ENCODE measurements at regions not wholly inside any gene's neighbourhood (a gene's known extent, or its start where the extent isn't known, plus 50 kb on each side); places are given as distances from the start of the nearest gene placed in this dataset.

DNA sequence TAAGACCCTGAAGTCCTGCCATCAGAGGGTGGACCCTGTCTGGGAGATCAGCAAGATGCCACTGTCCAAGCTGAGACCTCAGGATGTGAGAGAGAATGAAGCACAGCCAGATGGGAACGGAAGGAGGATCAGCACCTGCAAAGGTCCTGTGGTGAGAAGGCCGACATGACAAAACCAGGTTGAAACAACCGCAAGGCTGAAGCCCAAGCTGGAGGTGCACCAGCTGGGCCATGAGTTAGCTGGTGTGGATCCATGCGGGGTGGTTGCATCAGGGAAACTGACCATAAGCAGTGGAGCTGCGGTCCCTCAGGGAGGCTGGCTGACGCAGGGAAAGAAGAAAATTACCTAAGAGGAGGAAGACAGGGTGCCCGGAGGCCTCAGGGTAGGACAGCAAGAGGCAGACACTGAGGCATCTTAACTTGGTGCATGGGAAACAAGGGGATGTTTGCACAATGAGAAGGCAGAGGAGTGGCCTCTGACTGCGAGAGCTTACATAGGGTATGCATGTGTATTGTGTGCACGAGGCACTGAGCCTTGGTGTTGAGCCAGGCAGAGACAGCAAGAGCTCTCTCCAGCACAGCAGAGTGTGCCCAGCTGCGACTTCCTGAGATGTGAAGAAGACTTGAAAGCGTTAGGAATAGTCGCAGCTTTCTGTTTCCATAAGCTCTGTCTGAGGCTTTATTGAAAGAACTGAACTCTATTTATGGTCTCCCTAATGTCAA, 497.7 kb downstream of the OCA2 start:
- H3K4me3 ChIP-seq (ENCODE audit: low read depth, low read length) = no peak overlapping the region
- no peak overlapping the region for H4K91ac ChIP-seq (ENCODE audit: low read depth, low read length)
- H3K79me2 ChIP-seq (ENCODE audit: control insufficient read depth, insufficient read depth, low read length, poor library complexity) = no peaks in the 10 kb centered on the region
- H2BK120ac ChIP-seq (ENCODE audit: insufficient read depth, low read length, poor library complexity) = no peak overlapping the region
- H2BK12ac ChIP-seq (ENCODE audit: low read length) = no peak overlapping the region
- H2BK5ac ChIP-seq (ENCODE audit: low read depth, low read length, poor library complexity) = no peak overlapping the region
- H3K27ac ChIP-seq (ENCODE audit: low read depth, low read length) = no peak overlapping the region
- no peaks in the 10 kb centered on the region for H3K9me3 ChIP-seq (ENCODE audit: insufficient read depth, low read depth, low read length)
- H3K23ac ChIP-seq (ENCODE audit: low read length) = no peak overlapping the region
- no peak overlapping the region for H3K18ac ChIP-seq (ENCODE audit: low read length)
- no peak overlapping the region for H2AFZ ChIP-seq (ENCODE audit: insufficient read depth, low read length, poor library complexity)
- H3K4ac ChIP-seq (ENCODE audit: low read depth, low read length) = no peak overlapping the region
- H3K14ac ChIP-seq (ENCODE audit: low read length) = no peak overlapping the region
- no peak overlapping the region for H4K12ac ChIP-seq (ENCODE audit: low read depth, low read length)
- no peaks in the 10 kb centered on the region for H3K27me3 ChIP-seq (ENCODE audit: insufficient read depth, low read length)
- no peak overlapping the region for H4K8ac ChIP-seq (ENCODE audit: low read depth, low read length)
- DNase-seq = no peak
- WGBS (ENCODE audit: extremely low coverage, insufficient coverage, insufficient read length) = no CpG with 5 or more reads among the region's 12 CpGs
- no peaks in the 10 kb centered on the region for H3K36me3 ChIP-seq (ENCODE audit: control insufficient read depth in 1 of 2, insufficient read depth in 2 of 2, low read length in 2 of 2)
- H3K4me1 ChIP-seq (ENCODE audit: control insufficient read depth in 1 of 2, insufficient read depth in 2 of 2, low read length in 2 of 2) = no peaks in the 10 kb centered on the region
- no peak overlapping the region for H3K4me2 ChIP-seq (ENCODE audit: low read length)
- no peak overlapping the region for H3K9ac ChIP-seq (ENCODE audit: low read length)
- H3K79me1 ChIP-seq (ENCODE audit: low read length) = no peaks in the 10 kb centered on the region
- H2AK5ac ChIP-seq (ENCODE audit: low read length) = no peak overlapping the region

DNA sequence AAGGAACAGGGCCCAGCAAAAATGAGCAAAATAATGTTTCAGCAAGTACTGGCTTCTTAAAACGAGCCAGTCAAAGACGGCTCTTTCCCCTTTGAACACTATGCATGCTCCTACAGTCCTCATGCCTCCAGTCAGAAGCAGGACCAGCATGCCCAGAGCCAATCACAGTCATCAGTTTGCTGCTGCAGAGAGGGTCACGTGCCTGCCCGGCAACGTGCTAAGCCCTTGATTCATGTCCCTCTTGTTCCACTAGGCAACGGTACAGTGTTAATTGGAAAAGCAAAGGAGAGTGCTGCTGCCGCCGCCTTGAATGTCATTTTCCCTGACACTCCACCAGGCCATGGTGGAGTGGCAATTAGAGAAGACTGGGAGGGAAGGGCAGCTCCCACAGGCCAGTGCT, 500.1 kb downstream of the OCA2 start:
- no peak overlapping the region for H2BK5ac ChIP-seq (ENCODE audit: low read depth, low read length, poor library complexity)
- no CpG with 5 or more reads among the region's 8 CpGs for whole genome bisulfite sequencing (ENCODE audit: extremely low coverage, insufficient coverage, insufficient read length)
- no peaks in the 10 kb centered on the region for H3K79me1 ChIP-seq (ENCODE audit: low read length)

DNA sequence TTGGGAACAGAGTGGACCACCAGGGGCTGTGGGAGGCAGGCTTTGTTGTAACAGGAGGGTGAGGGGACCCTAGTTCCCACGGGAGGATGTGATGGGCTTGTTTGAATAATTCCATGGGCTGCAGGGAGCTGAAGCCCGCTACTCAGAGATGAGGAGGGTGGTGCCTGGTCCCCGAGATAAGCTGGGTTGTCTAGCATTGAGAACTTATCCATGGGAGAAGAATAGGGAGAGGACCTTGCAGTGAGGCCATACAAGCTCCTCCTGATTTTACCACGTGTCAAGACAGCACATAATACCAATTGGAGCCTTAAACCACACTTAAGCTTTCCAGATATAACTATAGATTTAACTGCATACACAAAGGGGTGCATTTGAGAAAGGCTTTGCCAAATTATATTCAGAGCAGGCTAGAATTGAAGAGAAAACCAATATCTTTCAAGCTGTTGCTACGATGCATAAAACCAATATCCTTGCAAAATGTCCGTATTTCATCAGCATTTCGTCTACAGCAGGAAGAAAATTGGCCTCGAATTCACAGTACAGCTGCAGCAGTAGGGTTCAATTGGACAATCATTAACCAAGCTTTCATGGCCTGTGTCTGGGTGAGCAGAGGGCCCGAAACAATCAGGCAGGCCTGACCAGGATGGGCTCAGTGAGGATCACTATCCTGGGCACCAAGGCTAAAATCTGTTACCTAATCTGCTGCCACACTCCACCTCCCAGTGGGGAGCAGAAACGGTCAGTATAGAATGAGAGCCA, 500.7 kb downstream of the OCA2 start:
- Histone ChIP-seq H3K79me2 (ENCODE audit: control insufficient read depth, insufficient read depth, low read length, poor library complexity) (no peaks in the 10 kb centered on the region), H2AK5ac (ENCODE audit: low read length) (no peak overlapping the region), H3K18ac (ENCODE audit: low read length) (no peak overlapping the region), H3K9ac (ENCODE audit: low read length) (no peak overlapping the region), H3K4me3 (ENCODE audit: low read depth, low read length) (no peak overlapping the region), H3K4me2 (ENCODE audit: low read length) (no peak overlapping the region), H2BK120ac (ENCODE audit: insufficient read depth, low read length, poor library complexity) (no peak overlapping the region), H4K12ac (ENCODE audit: low read depth, low read length) (no peak overlapping the region), H3K27me3 (ENCODE audit: insufficient read depth, low read length) (no peaks in the 10 kb centered on the region), H3K27ac (ENCODE audit: low read depth, low read length) (no peak overlapping the region), H3K79me1 (ENCODE audit: low read length) (no peaks in the 10 kb centered on the region), H3K23ac (ENCODE audit: low read length) (no peak overlapping the region), H3K9me3 (ENCODE audit: insufficient read depth, low read depth, low read length) (no peaks in the 10 kb centered on the region), H2AFZ (ENCODE audit: insufficient read depth, low read length, poor library complexity) (no peak overlapping the region), H3K36me3 (ENCODE audit: control insufficient read depth in 1 of 2, insufficient read depth in 2 of 2, low read length in 2 of 2) (no peaks in the 10 kb centered on the region), H2BK5ac (ENCODE audit: low read depth, low read length, poor library complexity) (no peak overlapping the region), H2BK12ac (ENCODE audit: low read length) (no peak overlapping the region), H4K91ac (ENCODE audit: low read depth, low read length) (no peak overlapping the region), H4K8ac (ENCODE audit: low read depth, low read length) (no peak overlapping the region), H3K4ac (ENCODE audit: low read depth, low read length) (no peak overlapping the region), H3K14ac (ENCODE audit: low read length) (no peak overlapping the region), H3K4me1 (ENCODE audit: control insufficient read depth in 1 of 2, insufficient read depth in 2 of 2, low read length in 2 of 2) (no peaks in the 10 kb centered on the region)
- DNase-seq = no peak
- WGBS (ENCODE audit: extremely low coverage, insufficient coverage, insufficient read length) = no CpG with 5 or more reads among the region's 10 CpGs

More for the DNA sequence above, 500.1 kb downstream of the OCA2 start:
- Histone ChIP-seq H4K8ac (ENCODE audit: low read depth, low read length) (no peak overlapping the region), H2BK120ac (ENCODE audit: insufficient read depth, low read length, poor library complexity) (no peak overlapping the region), H3K4me1 (ENCODE audit: control insufficient read depth in 1 of 2, insufficient read depth in 2 of 2, low read length in 2 of 2) (no peaks in the 10 kb centered on the region), H3K9ac (ENCODE audit: low read length) (no peak overlapping the region), H4K12ac (ENCODE audit: low read depth, low read length) (no peak overlapping the region), H3K18ac (ENCODE audit: low read length) (no peak overlapping the region), H3K27me3 (ENCODE audit: insufficient read depth, low read length) (no peaks in the 10 kb centered on the region), H2BK12ac (ENCODE audit: low read length) (no peak overlapping the region), H3K4me3 (ENCODE audit: low read depth, low read length) (no peak overlapping the region), H3K36me3 (ENCODE audit: control insufficient read depth in 1 of 2, insufficient read depth in 2 of 2, low read length in 2 of 2) (no peaks in the 10 kb centered on the region), H3K79me2 (ENCODE audit: control insufficient read depth, insufficient read depth, low read length, poor library complexity) (no peaks in the 10 kb centered on the region), H3K4ac (ENCODE audit: low read depth, low read length) (no peak overlapping the region), H3K9me3 (ENCODE audit: insufficient read depth, low read depth, low read length) (no peaks in the 10 kb centered on the region), H3K14ac (ENCODE audit: low read length) (no peak overlapping the region), H3K4me2 (ENCODE audit: low read length) (no peak overlapping the region), H2AFZ (ENCODE audit: insufficient read depth, low read length, poor library complexity) (no peak overlapping the region), H4K91ac (ENCODE audit: low read depth, low read length) (no peak overlapping the region), H2AK5ac (ENCODE audit: low read length) (no peak overlapping the region), H3K23ac (ENCODE audit: low read length) (no peak overlapping the region), H3K27ac (ENCODE audit: low read depth, low read length) (no peak overlapping the region)
- DNase-seq = no peak

DNA sequence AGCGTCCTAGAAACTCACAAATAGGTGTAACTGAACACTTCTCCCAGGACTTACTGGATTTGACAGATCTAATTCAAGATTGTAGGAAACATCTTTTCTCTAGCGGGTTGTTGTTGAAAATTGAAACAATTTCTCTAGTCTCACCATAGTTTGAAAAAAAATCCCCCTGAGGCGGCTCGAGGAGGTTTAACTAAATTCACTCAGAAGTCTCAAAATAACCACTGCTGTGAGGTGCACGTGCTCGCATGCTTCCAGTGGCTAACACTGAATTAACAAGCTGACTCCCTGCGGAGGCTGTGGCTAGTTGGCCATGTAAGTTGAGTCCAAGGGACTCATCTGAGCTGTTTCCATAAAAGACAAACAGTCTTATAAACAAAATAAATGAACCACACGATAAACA, 503.9 kb downstream of the OCA2 start:
- DNase-seq = no peak
- H3K79me2 ChIP-seq (ENCODE audit: control insufficient read depth, insufficient read depth, low read length, poor library complexity) = no peaks in the 10 kb centered on the region
- no peak overlapping the region for H2AFZ ChIP-seq (ENCODE audit: insufficient read depth, low read length, poor library complexity)
- no peak overlapping the region for H2AK5ac ChIP-seq (ENCODE audit: low read length)
- no peaks in the 10 kb centered on the region for H3K36me3 ChIP-seq (ENCODE audit: control insufficient read depth in 1 of 2, insufficient read depth in 2 of 2, low read length in 2 of 2)
- no peak overlapping the region for H2BK5ac ChIP-seq (ENCODE audit: low read depth, low read length, poor library complexity)
- H3K79me1 ChIP-seq (ENCODE audit: low read length) = no peaks in the 10 kb centered on the region
- H3K4me1 ChIP-seq (ENCODE audit: control insufficient read depth in 1 of 2, insufficient read depth in 2 of 2, low read length in 2 of 2) = no peaks in the 10 kb centered on the region
- H2BK120ac ChIP-seq (ENCODE audit: insufficient read depth, low read length, poor library complexity) = no peak overlapping the region
- H3K9me3 ChIP-seq (ENCODE audit: insufficient read depth, low read depth, low read length) = no peaks in the 10 kb centered on the region
- H4K91ac ChIP-seq (ENCODE audit: low read depth, low read length) = no peak overlapping the region
- no peak overlapping the region for H3K4ac ChIP-seq (ENCODE audit: low read depth, low read length)
- no peak overlapping the region for H3K27ac ChIP-seq (ENCODE audit: low read depth, low read length)
- no peak overlapping the region for H3K4me2 ChIP-seq (ENCODE audit: low read length)
- no peak overlapping the region for H2BK12ac ChIP-seq (ENCODE audit: low read length)
- H3K4me3 ChIP-seq (ENCODE audit: low read depth, low read length) = no peak overlapping the region
- no peak overlapping the region for H4K8ac ChIP-seq (ENCODE audit: low read depth, low read length)
- no peak overlapping the region for H3K9ac ChIP-seq (ENCODE audit: low read length)
- H3K23ac ChIP-seq (ENCODE audit: low read length) = no peak overlapping the region
- H3K18ac ChIP-seq (ENCODE audit: low read length) = no peak overlapping the region
- H3K14ac ChIP-seq (ENCODE audit: low read length) = no peak overlapping the region
- WGBS (ENCODE audit: extremely low coverage, insufficient coverage, insufficient read length) = no CpG with 5 or more reads among the region's 8 CpGs
- H4K12ac ChIP-seq (ENCODE audit: low read depth, low read length) = no peak overlapping the region
- H3K27me3 ChIP-seq (ENCODE audit: insufficient read depth, low read length) = no peaks in the 10 kb centered on the region
